ENCODE measurements at regions not wholly inside any gene's neighbourhood (a gene's known extent, or its start where the extent isn't known, plus 50 kb on each side); places are given as distances from the start of the nearest gene placed in this dataset.

DNA sequence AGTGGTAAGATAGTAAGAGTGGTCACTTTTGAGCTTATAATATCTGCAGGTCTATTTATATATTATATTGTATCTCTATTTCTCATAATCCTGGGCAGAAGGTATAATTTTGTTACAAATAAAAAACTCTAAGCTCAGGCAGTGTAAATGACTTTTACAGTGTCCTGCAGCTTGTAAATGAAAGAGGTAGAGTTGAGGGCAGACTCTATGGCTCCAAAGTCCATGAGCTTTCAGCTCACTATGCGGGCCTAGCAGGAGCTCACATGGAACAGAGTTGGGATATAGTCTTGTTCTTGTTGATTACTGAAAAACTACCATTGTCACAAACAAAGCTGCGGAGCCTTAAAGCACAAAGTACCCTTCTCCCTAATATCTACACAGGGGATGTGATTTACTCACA lies 361.4 kb downstream of the LNPK start:
- H3K9me3 ChIP-seq (ENCODE audit: low read length), result no peaks in the 10 kb centered on the region
- H3K9ac ChIP-seq (ENCODE audit: low read length), result no peak overlapping the region
- no peak overlapping the region for H3K4me3 ChIP-seq (ENCODE audit: low read depth, low read length, poor library complexity, severe bottlenecking)
- no peaks in the 10 kb centered on the region for H3K27me3 ChIP-seq (ENCODE audit: insufficient read depth, low read length)
- no peak overlapping the region for H3K4me2 ChIP-seq (ENCODE audit: low read length)
- TF ChIP-seq, protein P1, sequence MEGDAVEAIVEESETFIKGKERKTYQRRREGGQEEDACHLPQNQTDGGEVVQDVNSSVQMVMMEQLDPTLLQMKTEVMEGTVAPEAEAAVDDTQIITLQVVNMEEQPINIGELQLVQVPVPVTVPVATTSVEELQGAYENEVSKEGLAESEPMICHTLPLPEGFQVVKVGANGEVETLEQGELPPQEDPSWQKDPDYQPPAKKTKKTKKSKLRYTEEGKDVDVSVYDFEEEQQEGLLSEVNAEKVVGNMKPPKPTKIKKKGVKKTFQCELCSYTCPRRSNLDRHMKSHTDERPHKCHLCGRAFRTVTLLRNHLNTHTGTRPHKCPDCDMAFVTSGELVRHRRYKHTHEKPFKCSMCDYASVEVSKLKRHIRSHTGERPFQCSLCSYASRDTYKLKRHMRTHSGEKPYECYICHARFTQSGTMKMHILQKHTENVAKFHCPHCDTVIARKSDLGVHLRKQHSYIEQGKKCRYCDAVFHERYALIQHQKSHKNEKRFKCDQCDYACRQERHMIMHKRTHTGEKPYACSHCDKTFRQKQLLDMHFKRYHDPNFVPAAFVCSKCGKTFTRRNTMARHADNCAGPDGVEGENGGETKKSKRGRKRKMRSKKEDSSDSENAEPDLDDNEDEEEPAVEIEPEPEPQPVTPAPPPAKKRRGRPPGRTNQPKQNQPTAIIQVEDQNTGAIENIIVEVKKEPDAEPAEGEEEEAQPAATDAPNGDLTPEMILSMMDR (IDR thresholded peaks at IDR 0.05; ENCODE audit: low read length), result no peak
- no peak for TF ChIP-seq EZH2 (IDR thresholded peaks at IDR 0.05; ENCODE audit: borderline replicate concordance, low read length)
- H2AFZ ChIP-seq (ENCODE audit: low read length), result no peak overlapping the region
- H3K36me3 ChIP-seq (ENCODE audit: insufficient read depth, low read length), result no peaks in the 10 kb centered on the region
- H3K79me2 ChIP-seq (ENCODE audit: insufficient read depth, low read length), result no peaks in the 10 kb centered on the region
- H3F3A ChIP-seq (ENCODE audit: insufficient read depth, low read length), result no peaks in the 10 kb centered on the region
- no peaks in the 10 kb centered on the region for H3K4me1 ChIP-seq (ENCODE audit: insufficient read depth, low read length, severe bottlenecking)
- no peak overlapping the region for H3K27ac ChIP-seq (ENCODE audit: low read depth, low read length, poor library complexity, severe bottlenecking)
- no peaks in the 10 kb centered on the region for H4K20me1 ChIP-seq (ENCODE audit: insufficient read depth, low read length)
- H3K9me2 ChIP-seq (ENCODE audit: low read depth, low read length), result no peaks in the 10 kb centered on the region

DNA sequence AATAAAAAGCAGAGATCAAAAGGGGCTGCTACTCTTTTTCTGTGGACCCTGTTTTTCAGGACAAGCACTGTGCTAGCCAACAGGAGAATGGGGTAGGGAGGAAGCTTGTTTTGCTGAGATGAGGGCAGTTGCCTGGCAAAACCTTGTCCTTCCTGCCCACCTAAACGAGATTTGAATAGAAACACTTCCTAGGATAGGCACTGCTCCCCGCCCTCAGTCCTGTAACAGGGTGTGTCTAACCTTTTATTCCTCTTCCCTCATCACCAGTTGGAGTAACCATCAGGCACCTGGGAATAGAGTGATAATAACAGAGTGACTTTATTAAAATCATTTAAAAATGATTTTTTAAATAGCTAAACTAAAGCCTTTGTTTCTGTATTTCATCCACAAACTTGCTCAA lies 368.8 kb downstream of the LNPK start:
- no peaks in the 10 kb centered on the region for H3K4me1 ChIP-seq (ENCODE audit: insufficient read depth, low read length, severe bottlenecking)
- TF ChIP-seq EZH2 (IDR thresholded peaks at IDR 0.05; ENCODE audit: borderline replicate concordance, low read length), result no peak
- TF ChIP-seq, protein P1 (IDR thresholded peaks at IDR 0.05; ENCODE audit: low read length), result no peak
- H3K4me3 ChIP-seq (ENCODE audit: low read depth, low read length, poor library complexity, severe bottlenecking), result no peak overlapping the region
- H3K9ac ChIP-seq (ENCODE audit: low read length), result no peak overlapping the region
- H4K20me1 ChIP-seq (ENCODE audit: insufficient read depth, low read length), result no peaks in the 10 kb centered on the region
- H3K27me3 ChIP-seq (ENCODE audit: insufficient read depth, low read length), result no peaks in the 10 kb centered on the region
- no peaks in the 10 kb centered on the region for H3K79me2 ChIP-seq (ENCODE audit: insufficient read depth, low read length)
- no peaks in the 10 kb centered on the region for H3K9me3 ChIP-seq (ENCODE audit: low read length)
- H2AFZ ChIP-seq (ENCODE audit: low read length), result no peak overlapping the region
- no peaks in the 10 kb centered on the region for H3K36me3 ChIP-seq (ENCODE audit: insufficient read depth, low read length)
- H3K4me2 ChIP-seq (ENCODE audit: low read length), result no peak overlapping the region
- H3K27ac ChIP-seq (ENCODE audit: low read depth, low read length, poor library complexity, severe bottlenecking), result no peak overlapping the region
- no peaks in the 10 kb centered on the region for H3K9me2 ChIP-seq (ENCODE audit: low read depth, low read length)
- H3F3A ChIP-seq (ENCODE audit: insufficient read depth, low read length), result no peaks in the 10 kb centered on the region

DNA sequence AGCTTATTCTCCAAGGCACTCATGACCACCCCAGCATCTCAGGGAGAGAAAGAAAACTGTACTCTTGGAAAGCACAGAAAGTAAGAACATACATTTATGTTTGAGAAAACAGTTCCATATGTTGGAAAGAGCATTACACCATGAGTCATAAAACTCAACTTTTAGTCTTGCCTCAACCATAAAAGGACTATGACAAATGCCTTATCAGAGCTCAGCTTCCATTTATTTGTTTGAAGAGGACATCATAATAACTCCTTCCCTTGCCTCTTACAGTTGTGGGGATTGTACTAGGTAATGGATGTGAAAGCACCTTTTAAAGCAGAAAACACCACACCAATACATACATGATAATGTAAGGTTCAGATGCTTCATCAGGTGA lies 370.8 kb downstream of the LNPK start:
- H3K27me3 ChIP-seq (ENCODE audit: insufficient read depth, low read length), result no peaks in the 10 kb centered on the region
- no peaks in the 10 kb centered on the region for H3K79me2 ChIP-seq (ENCODE audit: insufficient read depth, low read length)
- H3K4me2 ChIP-seq (ENCODE audit: low read length), result no peak overlapping the region
- H3K4me3 ChIP-seq (ENCODE audit: low read depth, low read length, poor library complexity, severe bottlenecking), result no peak overlapping the region
- no peaks in the 10 kb centered on the region for H3K9me2 ChIP-seq (ENCODE audit: low read depth, low read length)
- no peaks in the 10 kb centered on the region for H3K4me1 ChIP-seq (ENCODE audit: insufficient read depth, low read length, severe bottlenecking)
- no peak overlapping the region for H3K27ac ChIP-seq (ENCODE audit: low read depth, low read length, poor library complexity, severe bottlenecking)
- H3K9me3 ChIP-seq (ENCODE audit: low read length), result no peaks in the 10 kb centered on the region
- TF ChIP-seq EZH2 (IDR thresholded peaks at IDR 0.05; ENCODE audit: borderline replicate concordance, low read length), result no peak
- TF ChIP-seq, protein P1 (IDR thresholded peaks at IDR 0.05; ENCODE audit: low read length), result no peak
- H2AFZ ChIP-seq (ENCODE audit: low read length), result no peak overlapping the region
- H4K20me1 ChIP-seq (ENCODE audit: insufficient read depth, low read length), result no peaks in the 10 kb centered on the region
- H3K9ac ChIP-seq (ENCODE audit: low read length), result no peak overlapping the region
- H3K36me3 ChIP-seq (ENCODE audit: insufficient read depth, low read length), result no peaks in the 10 kb centered on the region
- H3F3A ChIP-seq (ENCODE audit: insufficient read depth, low read length), result no peaks in the 10 kb centered on the region
